ENCODE measurements at regions not wholly inside any gene's neighbourhood (a gene's known extent, or its start where the extent isn't known, plus 50 kb on each side); places are given as distances from the start of the nearest gene placed in this dataset.

DNA sequence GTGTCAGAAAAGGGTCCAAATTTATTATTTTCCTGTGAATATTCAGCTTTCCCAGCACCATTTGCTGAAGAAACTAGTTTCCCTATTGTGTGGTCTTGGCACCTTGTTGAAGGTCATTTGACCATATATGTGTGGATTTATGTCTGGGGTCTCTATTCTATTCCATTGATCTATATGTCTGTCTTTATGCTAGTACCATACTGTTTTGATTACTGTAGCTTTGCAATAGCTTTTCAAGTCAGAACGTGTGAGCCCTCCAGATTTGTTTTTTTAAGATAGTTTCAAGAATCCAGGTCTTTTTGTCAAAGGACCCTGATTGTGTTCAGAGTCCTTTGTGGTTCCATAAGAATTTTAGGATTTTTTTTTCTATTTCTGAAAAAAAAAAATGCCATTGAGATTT lies 79.0 kb upstream of the WAC start:
- TF ChIP-seq KLF13 (tag; IDR thresholded peaks at IDR 0.05; ENCODE audit: borderline replicate concordance, low read depth) = no peak
- TF ChIP-seq KDM1A (IDR thresholded peaks at IDR 0.05) = no peak
